ENCODE measurements at regions not wholly inside any gene's neighbourhood (a gene's known extent, or its start where the extent isn't known, plus 50 kb on each side); places are given as distances from the start of the nearest gene placed in this dataset.

DNA sequence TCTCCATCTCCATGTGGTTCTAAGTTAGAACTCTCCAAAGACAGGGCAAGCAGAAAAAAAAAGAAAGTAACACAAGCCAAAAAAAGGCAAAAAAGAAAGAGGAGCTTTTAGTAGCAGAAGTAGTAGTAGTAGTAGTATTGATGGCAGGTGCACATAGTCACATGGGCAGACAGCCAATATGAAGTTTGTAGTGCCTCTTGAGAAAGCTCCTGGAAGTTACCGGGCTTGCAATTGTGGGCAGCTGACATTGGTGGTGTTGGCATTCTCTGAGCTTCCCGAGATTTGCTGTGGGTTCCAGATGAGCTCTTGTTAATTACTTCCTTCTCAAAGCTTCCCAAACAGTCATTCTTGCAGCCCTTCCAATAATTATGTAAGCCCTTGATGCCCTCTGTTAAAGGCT is 1128.5 kb downstream of the TYW1 start:
- TF ChIP-seq, protein P1, sequence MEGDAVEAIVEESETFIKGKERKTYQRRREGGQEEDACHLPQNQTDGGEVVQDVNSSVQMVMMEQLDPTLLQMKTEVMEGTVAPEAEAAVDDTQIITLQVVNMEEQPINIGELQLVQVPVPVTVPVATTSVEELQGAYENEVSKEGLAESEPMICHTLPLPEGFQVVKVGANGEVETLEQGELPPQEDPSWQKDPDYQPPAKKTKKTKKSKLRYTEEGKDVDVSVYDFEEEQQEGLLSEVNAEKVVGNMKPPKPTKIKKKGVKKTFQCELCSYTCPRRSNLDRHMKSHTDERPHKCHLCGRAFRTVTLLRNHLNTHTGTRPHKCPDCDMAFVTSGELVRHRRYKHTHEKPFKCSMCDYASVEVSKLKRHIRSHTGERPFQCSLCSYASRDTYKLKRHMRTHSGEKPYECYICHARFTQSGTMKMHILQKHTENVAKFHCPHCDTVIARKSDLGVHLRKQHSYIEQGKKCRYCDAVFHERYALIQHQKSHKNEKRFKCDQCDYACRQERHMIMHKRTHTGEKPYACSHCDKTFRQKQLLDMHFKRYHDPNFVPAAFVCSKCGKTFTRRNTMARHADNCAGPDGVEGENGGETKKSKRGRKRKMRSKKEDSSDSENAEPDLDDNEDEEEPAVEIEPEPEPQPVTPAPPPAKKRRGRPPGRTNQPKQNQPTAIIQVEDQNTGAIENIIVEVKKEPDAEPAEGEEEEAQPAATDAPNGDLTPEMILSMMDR (conservative IDR thresholded peaks at IDR 0.05; ENCODE audit: low read depth, low read length) = no peak
- TF ChIP-seq EZH2 (IDR thresholded peaks at IDR 0.05; ENCODE audit: borderline replicate concordance, low read depth, low read length, poor library complexity, severe bottlenecking) = no peak
- DNase-seq (ENCODE audit: low spot score) = no peak
- BruUV-seq (replicated peaks) = no TSS peak
- Histone ChIP-seq H3K27ac (ENCODE audit: low read depth, low read length, poor library complexity, severe bottlenecking) (no peak overlapping the region), H3K36me3 (ENCODE audit: insufficient read depth, low read length, poor library complexity, severe bottlenecking) (no peaks in the 10 kb centered on the region), H3K4me3 (ENCODE audit: low read depth, low read length, poor library complexity, severe bottlenecking) (no peak overlapping the region), H3K4me1 (ENCODE audit: insufficient read depth, low read length, poor library complexity, severe bottlenecking) (no peaks in the 10 kb centered on the region), H3K27me3 (replicated peaks; ENCODE audit: insufficient read depth, low read depth, low read length, poor library complexity) (no peaks in the 10 kb centered on the region), H3K9me3 (ENCODE audit: low read depth, low read length, poor library complexity, severe bottlenecking) (peaks cover 3% of the 10 kb centered on the region)
- ChIA-PET POLR2A (ENCODE audit: low non-redundant PET) (no interaction called here), CTCF (no interaction called here)
- intact Hi-C loops (cut with micrococcal nuclease; ENCODE audit: unreplicated experiment) = no loop called here

DNA sequence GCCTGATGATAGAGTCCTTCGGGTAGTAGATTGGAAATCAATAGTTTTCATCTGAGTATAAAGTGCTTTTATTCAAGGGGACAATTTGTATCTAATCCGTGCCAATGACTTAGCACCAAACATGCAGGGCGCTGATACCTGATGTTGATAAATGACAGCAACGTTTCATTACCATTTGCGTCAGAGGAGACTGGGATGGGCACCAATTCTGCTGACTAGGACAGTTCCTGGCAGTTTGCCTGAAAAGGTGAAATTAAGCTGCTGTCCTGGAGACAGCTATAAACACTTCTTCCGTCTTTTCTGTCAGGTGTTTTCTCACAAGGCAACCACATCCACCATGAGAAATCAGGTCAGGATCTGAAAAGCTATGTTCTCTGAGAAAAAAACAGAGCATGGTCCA is 1136.4 kb downstream of the TYW1 start:
- no peak overlapping the region for H3K27ac ChIP-seq (ENCODE audit: low read depth, low read length, poor library complexity, severe bottlenecking)
- ChIA-PET CTCF (no interaction called here), POLR2A (ENCODE audit: low non-redundant PET) (no interaction called here)
- H3K9me3 ChIP-seq (ENCODE audit: low read depth, low read length, poor library complexity, severe bottlenecking) = no peaks in the 10 kb centered on the region
- no peak for DNase-seq (ENCODE audit: low spot score)
- no peak overlapping the region for H3K4me3 ChIP-seq (ENCODE audit: low read depth, low read length, poor library complexity, severe bottlenecking)
- intact Hi-C loops (cut with micrococcal nuclease; ENCODE audit: unreplicated experiment) = no loop called here
- no peak for TF ChIP-seq EZH2 (IDR thresholded peaks at IDR 0.05; ENCODE audit: borderline replicate concordance, low read depth, low read length, poor library complexity, severe bottlenecking)
- TF ChIP-seq, protein P1 (conservative IDR thresholded peaks at IDR 0.05; ENCODE audit: low read depth, low read length) = no peak
- no peaks in the 10 kb centered on the region for H3K27me3 ChIP-seq (replicated peaks; ENCODE audit: insufficient read depth, low read depth, low read length, poor library complexity)
- H3K4me1 ChIP-seq (ENCODE audit: insufficient read depth, low read length, poor library complexity, severe bottlenecking) = no peaks in the 10 kb centered on the region
- no peaks in the 10 kb centered on the region for H3K36me3 ChIP-seq (ENCODE audit: insufficient read depth, low read length, poor library complexity, severe bottlenecking)
- BruUV-seq (replicated peaks) = no TSS peak

DNA sequence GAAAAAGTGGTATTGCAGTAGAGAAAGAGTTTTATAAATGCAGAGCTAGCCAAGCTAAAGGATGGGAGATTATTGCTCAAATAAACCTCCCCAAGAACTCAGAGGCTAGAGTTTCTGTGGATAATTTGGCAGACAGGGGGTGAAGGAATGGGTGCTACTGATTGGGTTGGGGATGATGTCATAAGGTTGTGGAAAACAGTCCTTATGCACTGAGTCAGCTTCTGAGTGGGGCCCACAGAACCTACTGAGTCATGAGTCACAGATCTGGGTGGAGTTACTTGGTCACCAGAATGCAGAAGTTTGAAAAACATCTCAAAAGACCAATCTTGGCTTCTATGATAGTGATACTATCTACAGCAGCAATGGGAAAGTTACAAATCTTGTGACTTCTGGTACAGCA is 1146.7 kb downstream of the TYW1 start:
- BruUV-seq (replicated peaks) = no TSS peak
- CTCF ChIA-PET = no interaction called here
- intact Hi-C loops (cut with micrococcal nuclease; ENCODE audit: unreplicated experiment) = no loop called here

More for the DNA sequence above, 1146.7 kb downstream of the TYW1 start:
- Histone ChIP-seq H3K9me3 (ENCODE audit: low read depth, low read length, poor library complexity, severe bottlenecking) (peaks cover 4% of the 10 kb centered on the region), H3K4me3 (ENCODE audit: low read depth, low read length, poor library complexity, severe bottlenecking) (no peak overlapping the region), H3K27me3 (replicated peaks; ENCODE audit: insufficient read depth, low read depth, low read length, poor library complexity) (no peaks in the 10 kb centered on the region), H3K36me3 (ENCODE audit: insufficient read depth, low read length, poor library complexity, severe bottlenecking) (no peaks in the 10 kb centered on the region), H3K27ac (ENCODE audit: low read depth, low read length, poor library complexity, severe bottlenecking) (no peak overlapping the region), H3K4me1 (ENCODE audit: insufficient read depth, low read length, poor library complexity, severe bottlenecking) (peaks cover 3% of the 10 kb centered on the region)
- POLR2A ChIA-PET (ENCODE audit: low non-redundant PET) = no interaction called here
- TF ChIP-seq EZH2 (IDR thresholded peaks at IDR 0.05; ENCODE audit: borderline replicate concordance, low read depth, low read length, poor library complexity, severe bottlenecking) = no peak
- TF ChIP-seq, protein P1 (conservative IDR thresholded peaks at IDR 0.05; ENCODE audit: low read depth, low read length) = no peak
- DNase-seq (ENCODE audit: low spot score) = no peak

Data from A673 (cell line).